GM18873 (cell line): ENCODE measurements at regions not wholly inside any gene's neighbourhood (a gene's known extent, or its start where the extent isn't known, plus 50 kb on each side); places are given as distances from the start of the nearest gene placed in this dataset.
"Not testable (repeated sequence)": the region's sequence is repeated elsewhere in the genome, so short reads cannot be mapped to it uniquely, and the experiment has no call there.

Source experiments
- ATAC-seq: cut with Tn5 transposase; IDR thresholded peaks from one replicate; pipeline ENCODE4 v1.9.1; 2021; ENCODE audit warnings: mild to moderate bottlenecking, moderate library complexity, moderate number of reproducible peaks; ENCODE audit not compliant: unreplicated experiment, low FRiP score

- not testable (repeated sequence) for ATAC-seq
Observed at GRCh38 chr10:63980870-63981269, 459.7 kb downstream of the REEP3 start.

- ATAC-seq = not testable (repeated sequence)
Observed at GRCh38 chr10:63984061-63984460, 462.9 kb downstream of the REEP3 start.

- no peak for ATAC-seq
Observed at GRCh38 chr10:63986536-63986935, 465.3 kb downstream of the REEP3 start.

- ATAC-seq = no peak
Observed at GRCh38 chr10:63987212-63987611, 466.0 kb downstream of the REEP3 start.

- ATAC-seq = no peak
Observed at GRCh38 chr10:63994371-63994770, 473.2 kb downstream of the REEP3 start.

GRCh38 chr10:64007157-64007556 is 486.0 kb downstream of the REEP3 start:
- ATAC-seq = no peak

- ATAC-seq = no peak
Observed at GRCh38 chr10:64010711-64011110, 489.5 kb downstream of the REEP3 start.

GRCh38 chr10:64011912-64012714 is 490.9 kb downstream of the REEP3 start:
- no peak for ATAC-seq

- no peak for ATAC-seq
Observed at GRCh38 chr10:64014281-64014680, 493.1 kb downstream of the REEP3 start.

GRCh38 chr10:64023926-64024470 is 502.8 kb downstream of the REEP3 start:
- ATAC-seq = no peak

- ATAC-seq = no peak
Observed at GRCh38 chr10:64033711-64034110, 512.5 kb downstream of the REEP3 start.

- no peak for ATAC-seq
Observed at GRCh38 chr10:64036321-64036930, 515.2 kb downstream of the REEP3 start.

GRCh38 chr10:64037071-64037661 is 516.0 kb downstream of the REEP3 start:
- no peak for ATAC-seq

- ATAC-seq = no peak
Observed at GRCh38 chr10:64038107-64038506, 516.9 kb downstream of the REEP3 start.

GRCh38 chr10:64039198-64039597 is 518.0 kb downstream of the REEP3 start:
- no peak for ATAC-seq

GRCh38 chr10:64040781-64041180 is 519.6 kb downstream of the REEP3 start:
- peak; percentile 8 for ATAC-seq

GRCh38 chr10:64041185-64041988 is 520.2 kb downstream of the REEP3 start:
- ATAC-seq = peak; percentile 89

- ATAC-seq = no peak
Observed at GRCh38 chr10:64041989-64042490, 520.8 kb downstream of the REEP3 start.

GRCh38 chr10:64044098-64044497 is 522.9 kb downstream of the REEP3 start:
- ATAC-seq = no peak

- ATAC-seq = not testable (repeated sequence)
Observed at GRCh38 chr10:64044957-64045632, 523.9 kb downstream of the REEP3 start.
